NCI-H524 treated with DMSO at 0.1 percent for 48 hours (cell line): ENCODE measurements at regions not wholly inside any gene's neighbourhood (a gene's known extent, or its start where the extent isn't known, plus 50 kb on each side); places are given as distances from the start of the nearest gene placed in this dataset.
"Not testable (repeated sequence)": the region's sequence is repeated elsewhere in the genome, so short reads cannot be mapped to it uniquely, and the experiment has no call there.

ENCODE experiments used
- DNase-seq: peaks from one replicate; lab custom pipeline; 2025; lab: John Stamatoyannopoulos, UW

- DNase-seq = no peak
These were observed 332.8 kb downstream of the CNTN3 start for GRCh38 chr3:74281705-74282104.

GRCh38 chr3:74273555-74274402 is 340.7 kb downstream of the CNTN3 start:
- no peak for DNase-seq

- no peak for DNase-seq
These were observed 341.4 kb downstream of the CNTN3 start for GRCh38 chr3:74273091-74273490.

GRCh38 chr3:74271541-74271940 is 342.9 kb downstream of the CNTN3 start:
- DNase-seq = no peak

- no peak for DNase-seq
These were observed 344.8 kb downstream of the CNTN3 start for GRCh38 chr3:74269689-74270088.

GRCh38 chr3:74268753-74269152 is 345.7 kb downstream of the CNTN3 start:
- DNase-seq = no peak

- DNase-seq = no peak
These were observed 346.8 kb downstream of the CNTN3 start for GRCh38 chr3:74267588-74268184.

- DNase-seq = no peak
These were observed 347.3 kb downstream of the CNTN3 start for GRCh38 chr3:74267131-74267530.

GRCh38 chr3:74265069-74265468 is 349.4 kb downstream of the CNTN3 start:
- no peak for DNase-seq

GRCh38 chr3:74263031-74263430 is 351.4 kb downstream of the CNTN3 start:
- no peak for DNase-seq

- no peak for DNase-seq
These were observed 381.4 kb downstream of the CNTN3 start for GRCh38 chr3:74233091-74233490.

- DNase-seq = no peak
These were observed 397.0 kb downstream of the CNTN3 start for GRCh38 chr3:74217467-74217866.

GRCh38 chr3:74214286-74214685 is 400.2 kb downstream of the CNTN3 start:
- no peak for DNase-seq

GRCh38 chr3:74210739-74211138 is 403.7 kb downstream of the CNTN3 start:
- DNase-seq = no peak

- DNase-seq = no peak
These were observed 413.5 kb downstream of the CNTN3 start for GRCh38 chr3:74200952-74201351.

- DNase-seq = not testable (repeated sequence)
These were observed 435.8 kb downstream of the CNTN3 start for GRCh38 chr3:74178664-74179063.

GRCh38 chr3:74173090-74173489 is 441.4 kb downstream of the CNTN3 start:
- DNase-seq = no peak

- no peak for DNase-seq
These were observed 446.5 kb downstream of the CNTN3 start for GRCh38 chr3:74167926-74168325.

GRCh38 chr3:74165211-74165610 is 449.2 kb downstream of the CNTN3 start:
- DNase-seq = no peak

- DNase-seq = no peak
These were observed 465.0 kb downstream of the CNTN3 start for GRCh38 chr3:74149466-74149865.

GRCh38 chr3:74145277-74145676 is 469.2 kb downstream of the CNTN3 start:
- DNase-seq = no peak

- no peak for DNase-seq
These were observed 474.8 kb downstream of the CNTN3 start for GRCh38 chr3:74139648-74140047.

GRCh38 chr3:74137790-74138189 is 476.7 kb downstream of the CNTN3 start:
- DNase-seq = no peak

GRCh38 chr3:74135808-74136207 is 478.7 kb downstream of the CNTN3 start:
- no peak for DNase-seq
